ENCODE measurements at regions not wholly inside any gene's neighbourhood (a gene's known extent, or its start where the extent isn't known, plus 50 kb on each side); places are given as distances from the start of the nearest gene placed in this dataset.

DNA sequence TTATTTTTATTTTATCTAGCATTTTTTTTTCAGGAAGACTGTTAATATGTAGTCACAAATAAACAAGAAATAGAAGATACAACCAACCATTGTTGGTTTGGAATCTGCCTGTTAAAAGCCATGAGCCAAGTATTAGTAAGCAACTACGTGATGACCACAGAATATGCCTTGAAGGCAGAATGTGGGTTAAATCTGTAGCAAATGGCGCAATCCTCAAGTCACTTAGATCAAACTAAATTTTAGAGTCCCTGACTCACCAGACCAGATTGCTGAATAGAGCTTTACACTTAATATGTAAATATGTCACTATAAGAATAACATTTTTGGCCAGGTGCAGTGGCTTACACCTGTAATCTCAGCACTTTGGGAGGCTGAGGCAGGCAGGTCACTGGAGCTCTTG is 800.1 kb upstream of the CITED2 start:
- H3K27me3 ChIP-seq (ENCODE audit: low read depth): no peaks in the 10 kb centered on the region
- H3K27ac ChIP-seq: no peak overlapping the region
- H3K4me3 ChIP-seq: no peak overlapping the region
- H3K4me1 ChIP-seq: no peaks in the 10 kb centered on the region
- ATAC-seq (no peak), DNase-seq (no peak)
- no peaks in the 10 kb centered on the region for H3K36me3 ChIP-seq
- intact Hi-C loops (cut with DNase I): no loop called here
- H3K9me3 ChIP-seq: no peaks in the 10 kb centered on the region
- TF ChIP-seq, protein P1, sequence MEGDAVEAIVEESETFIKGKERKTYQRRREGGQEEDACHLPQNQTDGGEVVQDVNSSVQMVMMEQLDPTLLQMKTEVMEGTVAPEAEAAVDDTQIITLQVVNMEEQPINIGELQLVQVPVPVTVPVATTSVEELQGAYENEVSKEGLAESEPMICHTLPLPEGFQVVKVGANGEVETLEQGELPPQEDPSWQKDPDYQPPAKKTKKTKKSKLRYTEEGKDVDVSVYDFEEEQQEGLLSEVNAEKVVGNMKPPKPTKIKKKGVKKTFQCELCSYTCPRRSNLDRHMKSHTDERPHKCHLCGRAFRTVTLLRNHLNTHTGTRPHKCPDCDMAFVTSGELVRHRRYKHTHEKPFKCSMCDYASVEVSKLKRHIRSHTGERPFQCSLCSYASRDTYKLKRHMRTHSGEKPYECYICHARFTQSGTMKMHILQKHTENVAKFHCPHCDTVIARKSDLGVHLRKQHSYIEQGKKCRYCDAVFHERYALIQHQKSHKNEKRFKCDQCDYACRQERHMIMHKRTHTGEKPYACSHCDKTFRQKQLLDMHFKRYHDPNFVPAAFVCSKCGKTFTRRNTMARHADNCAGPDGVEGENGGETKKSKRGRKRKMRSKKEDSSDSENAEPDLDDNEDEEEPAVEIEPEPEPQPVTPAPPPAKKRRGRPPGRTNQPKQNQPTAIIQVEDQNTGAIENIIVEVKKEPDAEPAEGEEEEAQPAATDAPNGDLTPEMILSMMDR (IDR thresholded peaks at IDR 0.05): no peak

DNA sequence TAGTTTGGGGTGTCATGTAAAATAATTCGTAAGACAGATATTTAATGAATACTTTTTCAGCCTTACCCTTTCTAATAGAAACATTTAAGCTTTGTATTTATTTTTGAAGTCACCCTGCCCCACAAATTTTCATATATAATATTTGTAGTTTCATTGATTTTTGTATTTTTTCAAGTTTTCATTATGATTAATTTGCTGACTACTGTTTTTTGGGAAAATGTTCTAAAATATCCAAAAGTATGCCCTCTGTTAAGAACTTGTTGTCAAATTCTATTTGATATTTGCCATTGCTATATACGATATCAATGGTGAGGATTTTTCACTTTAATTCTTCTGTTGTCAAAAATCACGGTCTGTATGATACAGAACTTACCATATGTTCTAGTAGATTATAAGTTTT is 793.9 kb upstream of the CITED2 start:
- Histone ChIP-seq H3K27me3 (ENCODE audit: low read depth) (no peaks in the 10 kb centered on the region), H3K36me3 (no peaks in the 10 kb centered on the region), H3K4me3 (no peak overlapping the region), H3K27ac (no peak overlapping the region), H3K9me3 (no peaks in the 10 kb centered on the region), H3K4me1 (no peaks in the 10 kb centered on the region)
- no peak for ATAC-seq
- no peak for DNase-seq
- TF ChIP-seq, protein P1 (IDR thresholded peaks at IDR 0.05): no peak
- intact Hi-C loops (cut with DNase I): no loop called here

DNA sequence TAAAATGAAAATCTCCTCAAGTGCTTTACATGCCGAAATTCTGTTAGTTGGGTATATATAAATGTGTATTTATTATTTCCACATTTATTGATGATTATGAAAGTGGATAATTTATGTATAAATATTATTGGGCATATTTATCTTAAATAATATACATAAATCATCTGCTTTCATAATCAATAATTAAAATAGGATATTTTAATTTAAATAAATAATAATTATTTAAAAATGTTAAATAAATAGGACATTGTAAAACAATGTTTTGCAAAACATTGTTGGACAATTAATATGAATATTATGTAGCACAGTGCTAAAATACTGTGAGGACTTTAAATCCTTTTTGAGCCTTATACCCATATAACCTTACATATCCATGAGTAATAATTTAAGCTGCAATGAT is 786.5 kb upstream of the CITED2 start:
- no peaks in the 10 kb centered on the region for H3K36me3 ChIP-seq
- no peak for ATAC-seq
- DNase-seq: no peak
- TF ChIP-seq, protein P1 (IDR thresholded peaks at IDR 0.05): no peak
- intact Hi-C loops (cut with DNase I): no loop called here
- H3K4me1 ChIP-seq: no peaks in the 10 kb centered on the region
- H3K4me3 ChIP-seq: no peak overlapping the region
- H3K27me3 ChIP-seq (ENCODE audit: low read depth): no peaks in the 10 kb centered on the region
- no peak overlapping the region for H3K27ac ChIP-seq
- no peaks in the 10 kb centered on the region for H3K9me3 ChIP-seq

DNA sequence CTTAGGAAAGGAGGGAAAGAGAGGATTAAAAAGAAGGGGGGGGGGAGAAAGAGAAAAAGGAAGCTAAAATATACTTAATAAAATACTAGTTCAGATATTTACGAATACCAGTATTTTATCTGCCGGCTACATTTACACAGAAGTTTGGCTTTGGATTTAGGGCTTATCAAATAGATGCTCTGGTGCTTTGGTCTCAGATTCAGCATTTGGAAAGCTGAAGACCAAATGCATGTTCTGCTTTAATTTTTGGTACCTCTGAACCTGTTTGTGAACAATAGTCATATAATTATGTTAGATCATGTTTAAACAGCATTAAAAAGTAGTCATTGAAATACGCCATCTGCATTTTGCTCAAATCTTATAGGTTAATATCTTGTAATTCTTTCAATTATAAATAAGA is 786.0 kb upstream of the CITED2 start:
- Histone ChIP-seq H3K27me3 (ENCODE audit: low read depth) (no peaks in the 10 kb centered on the region), H3K9me3 (no peaks in the 10 kb centered on the region), H3K36me3 (no peaks in the 10 kb centered on the region), H3K4me3 (no peak overlapping the region), H3K4me1 (no peaks in the 10 kb centered on the region), H3K27ac (no peak overlapping the region)
- intact Hi-C loops (cut with DNase I): no loop called here
- TF ChIP-seq, protein P1 (IDR thresholded peaks at IDR 0.05): no peak
- ATAC-seq: no peak
- DNase-seq: no peak

DNA sequence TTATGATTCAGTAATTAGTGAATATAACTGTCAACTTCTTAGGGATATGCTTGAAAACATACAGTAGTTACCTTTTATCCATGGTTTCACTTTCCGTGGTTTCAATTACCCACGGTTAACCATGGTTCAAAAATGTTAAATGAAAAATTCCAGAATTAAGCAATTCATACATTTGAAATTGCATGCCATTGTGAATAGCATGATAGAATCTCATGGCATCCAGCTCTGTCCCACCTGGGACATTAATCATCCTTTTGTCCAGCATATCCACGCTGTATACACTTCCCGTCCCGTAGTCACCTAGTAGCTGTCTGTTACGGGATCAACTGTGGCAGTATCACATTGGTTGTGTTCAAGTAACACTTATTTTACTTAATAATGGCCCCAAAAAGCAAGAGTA is 781.7 kb upstream of the CITED2 start:
- H3K27ac ChIP-seq: no peak overlapping the region
- H3K36me3 ChIP-seq: no peaks in the 10 kb centered on the region
- H3K4me3 ChIP-seq: no peak overlapping the region
- no peaks in the 10 kb centered on the region for H3K27me3 ChIP-seq (ENCODE audit: low read depth)
- H3K4me1 ChIP-seq: no peaks in the 10 kb centered on the region
- intact Hi-C loops (cut with DNase I): no loop called here
- no peaks in the 10 kb centered on the region for H3K9me3 ChIP-seq
- DNase-seq (no peak), ATAC-seq (no peak)
- TF ChIP-seq, protein P1 (IDR thresholded peaks at IDR 0.05): no peak

All from lower lobe of right lung (tissue), 2 donors.